ENCODE measurements at regions not wholly inside any gene's neighbourhood (a gene's known extent, or its start where the extent isn't known, plus 50 kb on each side); places are given as distances from the start of the nearest gene placed in this dataset.
"Not testable (repeated sequence)": the region's sequence is repeated elsewhere in the genome, so short reads cannot be mapped to it uniquely, and the experiment has no call there.

GRCh38 chr2:393711-394696, 106.1 kb upstream of the ALKAL2 start:
- no peak for DNase-seq

GRCh38 chr2:392926-393280, 105.0 kb upstream of the ALKAL2 start:
- DNase-seq = no peak

- no peak for DNase-seq
These were observed 104.5 kb upstream of the ALKAL2 start for GRCh38 chr2:392181-392925.

- DNase-seq = no peak
These were observed 103.8 kb upstream of the ALKAL2 start for GRCh38 chr2:391696-392095.

DNA sequence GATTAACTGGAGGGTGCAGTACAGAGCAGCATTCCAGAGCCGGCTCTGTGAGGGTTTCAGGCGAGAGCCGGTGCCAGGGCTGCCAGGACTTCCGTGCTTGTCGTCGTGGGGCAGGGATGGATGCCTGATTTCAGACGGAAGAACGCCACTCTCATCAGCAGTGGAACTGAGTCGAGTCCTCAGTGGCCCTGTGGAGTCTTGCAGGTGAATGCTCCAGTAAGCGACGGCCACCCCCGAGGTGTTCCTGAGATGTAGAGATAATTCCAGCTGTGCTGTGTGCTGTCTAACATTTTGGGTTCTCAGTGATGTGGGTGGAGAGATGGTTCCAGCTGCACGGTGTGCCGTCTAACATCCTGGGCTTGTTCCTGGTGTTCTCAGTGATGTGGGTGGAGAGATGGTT, 103.1 kb upstream of the ALKAL2 start:
- no peak for DNase-seq

DNA sequence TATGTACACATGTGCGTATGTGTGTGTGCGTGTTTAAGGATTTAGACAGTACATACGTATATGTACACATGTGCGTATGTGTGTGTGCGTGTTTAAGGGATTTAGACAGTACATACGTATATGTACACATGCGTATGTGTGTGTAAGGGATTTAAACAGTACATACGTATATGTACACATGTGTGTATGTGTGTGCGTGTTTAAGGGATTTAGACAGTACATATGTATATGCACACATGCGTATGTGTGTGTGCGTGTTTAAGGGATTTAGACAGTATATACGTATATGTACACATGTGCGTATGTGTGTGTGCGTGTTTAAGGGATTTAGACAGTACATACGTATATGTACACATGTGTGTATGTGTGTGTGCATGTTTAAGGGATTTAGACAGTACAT, 102.1 kb upstream of the ALKAL2 start:
- DNase-seq = not testable (repeated sequence)

DNA sequence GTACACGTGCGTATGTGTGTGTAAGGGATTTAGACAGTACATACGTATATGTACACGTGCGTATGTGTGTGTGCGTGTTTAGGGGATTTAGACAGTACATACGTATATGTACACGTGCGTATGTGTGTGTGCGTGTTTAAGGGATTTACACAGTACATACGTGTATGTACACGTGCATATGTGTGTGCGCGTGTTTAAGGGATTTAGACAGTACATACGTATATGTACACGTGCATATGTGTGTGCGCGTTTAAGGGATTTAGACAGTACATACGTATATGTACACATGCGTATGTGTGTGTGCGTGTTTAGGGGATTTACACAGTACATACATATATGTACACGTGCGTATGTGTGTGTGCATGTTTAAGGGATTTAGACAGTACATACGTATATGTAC, 100.9 kb upstream of the ALKAL2 start:
- not testable (repeated sequence) for DNase-seq

GRCh38 chr2:387980-388421, 100.1 kb upstream of the ALKAL2 start:
- no peak for DNase-seq

DNA sequence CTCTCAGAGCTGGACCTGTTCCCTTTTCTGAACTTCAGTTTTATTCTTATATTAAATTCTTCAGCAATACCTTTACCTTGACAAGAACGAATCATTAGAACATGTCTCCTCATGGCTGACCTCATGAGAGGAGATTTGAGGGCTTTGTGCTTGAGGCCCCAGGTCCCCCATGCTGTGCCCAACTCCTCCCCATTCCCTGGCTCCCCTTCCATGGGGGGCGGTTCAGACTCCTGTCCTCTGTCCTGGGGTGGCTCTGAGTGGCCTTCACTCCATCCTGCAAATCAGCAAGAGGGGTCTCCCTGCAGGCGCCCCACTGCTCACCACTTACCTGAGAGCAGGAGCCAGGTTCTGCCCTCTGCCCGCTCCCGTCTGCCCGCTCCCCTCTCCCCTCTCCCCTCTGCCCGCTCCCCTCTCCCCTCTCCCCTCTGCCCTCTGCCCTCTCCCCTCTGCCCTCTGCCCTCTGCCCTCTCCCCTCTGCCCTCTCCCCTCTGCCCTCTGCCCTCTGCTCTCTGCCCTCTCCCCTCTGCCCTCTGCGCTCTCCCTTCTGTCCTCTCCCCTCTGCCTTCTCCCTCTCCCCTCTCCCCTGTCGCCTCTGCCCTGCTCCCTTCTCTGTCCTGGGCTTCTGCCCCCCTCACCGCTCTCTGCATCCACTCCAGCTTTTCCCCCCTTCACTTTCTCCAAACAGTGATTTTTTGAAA, 98.7 kb upstream of the ALKAL2 start:
- DNase-seq = no peak

- DNase-seq = no peak
These were observed 97.9 kb upstream of the ALKAL2 start for GRCh38 chr2:385785-386184.

GRCh38 chr2:385061-385460, 97.2 kb upstream of the ALKAL2 start:
- DNase-seq = no peak

GRCh38 chr2:383888-384287, 96.0 kb upstream of the ALKAL2 start:
- no peak for DNase-seq

- no peak for DNase-seq
These were observed 95.3 kb upstream of the ALKAL2 start for GRCh38 chr2:383178-383577.

DNA sequence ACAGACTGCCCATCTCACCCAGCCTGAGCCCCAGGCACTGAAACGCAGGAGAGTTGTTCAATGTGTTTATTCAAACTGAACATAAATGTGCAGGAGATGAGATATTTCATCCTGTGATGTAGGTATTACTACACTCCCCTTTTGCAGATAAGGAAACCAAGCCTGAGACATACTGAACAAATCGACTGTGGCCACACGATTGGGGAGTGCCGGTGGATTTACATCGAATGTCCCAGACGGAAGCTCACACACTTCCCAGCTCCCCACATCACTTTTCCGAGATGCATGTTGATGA, 94.8 kb upstream of the ALKAL2 start:
- DNase-seq = no peak

- no peak for DNase-seq
These were observed 94.2 kb upstream of the ALKAL2 start for GRCh38 chr2:381941-382727.

DNA sequence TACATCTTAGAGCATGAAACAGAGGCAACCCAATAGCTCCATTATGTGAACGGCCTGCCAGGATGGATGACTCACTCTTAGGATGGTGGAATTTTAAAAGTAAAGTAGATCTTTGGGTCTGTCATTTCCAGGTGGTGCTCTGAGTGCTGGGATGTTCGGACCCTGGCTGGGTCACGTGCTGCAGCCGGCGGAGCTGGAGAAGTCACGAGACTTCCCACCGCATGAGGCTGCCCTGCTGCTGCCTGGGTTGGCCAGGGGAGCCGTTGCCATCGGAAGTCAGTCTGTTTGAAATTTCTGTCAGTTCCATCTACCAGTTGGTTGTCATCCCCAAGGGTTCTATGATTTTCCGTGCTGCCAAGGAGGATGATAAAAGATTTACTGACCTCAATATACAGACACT, 93.3 kb upstream of the ALKAL2 start:
- no peak for DNase-seq

DNA sequence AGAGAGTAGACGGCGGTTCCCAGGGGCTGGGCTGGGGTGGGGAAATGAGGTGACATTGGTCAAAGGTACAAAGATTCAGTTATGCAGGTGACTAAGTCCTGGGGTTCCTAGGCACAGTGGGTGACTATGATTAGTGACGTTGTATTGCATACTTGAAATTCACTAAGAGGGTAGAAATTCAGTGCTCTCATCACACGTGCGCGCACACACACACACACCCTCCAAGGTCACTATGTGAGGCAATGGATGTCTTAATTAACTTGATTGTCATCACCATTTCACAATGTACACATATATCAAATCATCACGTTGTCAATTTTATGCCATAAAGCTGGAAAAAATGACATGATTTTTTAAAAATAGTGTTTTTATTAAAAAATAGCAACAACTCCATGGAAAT, 92.9 kb upstream of the ALKAL2 start:
- DNase-seq = no peak

DNA sequence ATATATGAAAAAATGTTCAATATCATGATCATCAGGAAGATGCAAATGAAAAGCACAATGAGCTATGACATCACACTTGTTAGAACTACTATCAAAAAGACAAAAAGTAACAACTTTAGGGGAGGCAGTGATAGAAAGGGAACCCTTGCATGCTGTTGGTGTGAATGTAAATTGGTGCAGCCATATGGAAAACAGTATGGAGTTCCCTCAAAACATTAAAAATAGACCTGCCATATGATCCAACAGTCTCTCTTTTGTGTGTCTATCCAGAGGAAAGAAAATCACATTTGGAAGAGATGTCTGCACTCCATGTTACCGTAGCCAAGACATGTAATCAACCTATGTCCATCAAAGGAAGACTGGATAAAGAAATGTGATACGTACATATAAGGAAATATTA, 92.3 kb upstream of the ALKAL2 start:
- DNase-seq = no peak

- DNase-seq = no peak
These were observed 91.9 kb upstream of the ALKAL2 start for GRCh38 chr2:379778-380177.

- DNase-seq = no peak
These were observed 90.5 kb upstream of the ALKAL2 start for GRCh38 chr2:378364-378763.

DNA sequence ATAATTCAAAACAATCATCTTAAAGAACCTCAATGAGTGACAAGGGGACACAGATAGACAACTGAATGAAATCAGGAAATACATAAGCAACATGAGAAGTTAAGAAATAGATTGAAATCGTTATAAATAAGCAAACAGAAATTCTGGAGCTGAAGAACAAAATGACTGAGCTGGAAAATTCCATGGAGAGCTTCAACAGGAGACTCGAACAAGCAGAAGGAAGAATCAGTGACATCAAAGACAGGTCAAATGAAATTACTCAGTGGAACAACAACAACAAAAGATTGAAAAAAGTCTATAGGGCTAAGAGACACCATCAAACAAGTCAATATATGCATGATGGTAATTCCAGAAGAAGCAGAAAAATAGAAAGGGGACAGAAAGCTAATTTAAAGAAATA, 89.5 kb upstream of the ALKAL2 start:
- no peak for DNase-seq

GRCh38 chr2:375956-376307, 88.0 kb upstream of the ALKAL2 start:
- no peak for DNase-seq

All from suppressor macrophage treated with lipopolysaccharide for 4 hours (primary cell).